ENCODE measurements at regions not wholly inside any gene's neighbourhood (a gene's known extent, or its start where the extent isn't known, plus 50 kb on each side); places are given as distances from the start of the nearest gene placed in this dataset.

DNA sequence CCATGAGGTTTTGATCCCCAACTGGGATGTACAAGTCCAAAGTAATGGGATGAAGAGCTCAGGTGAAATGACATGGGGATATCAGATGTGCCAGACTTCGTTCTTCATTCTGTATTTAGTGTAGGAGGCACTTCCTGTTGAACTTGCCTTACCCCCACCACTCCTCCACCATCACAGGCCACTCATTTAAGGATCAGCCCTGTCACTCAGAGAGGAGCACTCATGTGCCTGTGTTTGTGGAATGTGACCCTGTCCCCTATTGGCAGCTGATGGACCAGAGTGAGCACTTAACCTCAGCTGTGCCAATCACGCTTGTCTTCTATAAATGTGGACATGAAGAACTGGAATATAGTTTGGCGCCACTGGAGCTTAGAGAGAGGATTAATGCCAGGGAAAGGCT lies 91.4 kb upstream of the CTTNBP2NL start:
- H3K4me3 ChIP-seq (ENCODE audit: low read depth, low read length) = no peak overlapping the region
- POLR2A ChIA-PET = no interaction called here
- TF ChIP-seq CTCF (IDR thresholded peaks at IDR 0.05; ENCODE audit: insufficient read depth, low read depth, low read length) = no peak
- no peaks in the 10 kb centered on the region for H3K36me3 ChIP-seq (ENCODE audit: control insufficient read depth, insufficient read depth, low read length)
- peaks cover 3% of the 10 kb centered on the region; the same call in 1 of the 2 replicates for H3K27me3 ChIP-seq (ENCODE audit: control insufficient read depth, insufficient read depth, low read length)
- CTCF ChIA-PET = interaction anchor here (1.6 kb wide), 1 partner anchor 65 kb away, joined by 7 read pairs; no protein-coding TSS in a partner anchor
- DNase-seq (ENCODE audit: low read depth) = no peak

GRCh38 chr1:112307930-112308591 lies 88.0 kb upstream of the CTTNBP2NL start:
- CTCF ChIA-PET = interaction anchor here (0.8 to 2.0 kb wide), 3 partner anchors 10 to 29 kb away, joined by 3 to 5 read pairs (median 4); no protein-coding TSS in a partner anchor
- DNase-seq (ENCODE audit: low read depth) = no peak

GRCh38 chr1:112308716-112309115 lies 87.3 kb upstream of the CTTNBP2NL start:
- ChIA-PET POLR2A (no interaction called here), CTCF (interaction anchor here (0.7 to 2.0 kb wide), 4 partner anchors 9 to 61 kb away, joined by 3 to 5 read pairs (median 3); no protein-coding TSS in a partner anchor)
- no peak for TF ChIP-seq CTCF (IDR thresholded peaks at IDR 0.05; ENCODE audit: insufficient read depth, low read depth, low read length)
- Histone ChIP-seq H3K27me3 (ENCODE audit: control insufficient read depth, insufficient read depth, low read length) (peaks cover 5% of the 10 kb centered on the region), H3K36me3 (ENCODE audit: control insufficient read depth, insufficient read depth, low read length) (no peaks in the 10 kb centered on the region), H3K4me3 (ENCODE audit: low read depth, low read length) (no peak overlapping the region)
- no peak for DNase-seq (ENCODE audit: low read depth)

More at GRCh38 chr1:112307930-112308591, 88.0 kb upstream of the CTTNBP2NL start:
- POLR2A ChIA-PET = no interaction called here
- Histone ChIP-seq H3K27me3 (ENCODE audit: control insufficient read depth, insufficient read depth, low read length) (peaks cover 5% of the 10 kb centered on the region), H3K4me3 (ENCODE audit: low read depth, low read length) (no peak overlapping the region), H3K36me3 (ENCODE audit: control insufficient read depth, insufficient read depth, low read length) (no peaks in the 10 kb centered on the region)
- no peak for TF ChIP-seq CTCF (IDR thresholded peaks at IDR 0.05; ENCODE audit: insufficient read depth, low read depth, low read length)

- ChIA-PET POLR2A (no interaction called here), CTCF (interaction anchor here (0.7 to 1.2 kb wide), 2 partner anchors 11 to 60 kb away, joined by 3 read pairs; no protein-coding TSS in a partner anchor)
- no peak for TF ChIP-seq CTCF (IDR thresholded peaks at IDR 0.05; ENCODE audit: insufficient read depth, low read depth, low read length)
- Histone ChIP-seq H3K36me3 (ENCODE audit: control insufficient read depth, insufficient read depth, low read length) (no peaks in the 10 kb centered on the region), H3K27me3 (ENCODE audit: control insufficient read depth, insufficient read depth, low read length) (peaks cover 5% of the 10 kb centered on the region), H3K4me3 (ENCODE audit: low read depth, low read length) (no peak overlapping the region)
- no peak for DNase-seq (ENCODE audit: low read depth)
Observed at GRCh38 chr1:112309499-112309898, 86.5 kb upstream of the CTTNBP2NL start.

GRCh38 chr1:112312315-112312714 lies 83.7 kb upstream of the CTTNBP2NL start:
- ChIA-PET CTCF (interaction anchor here (0.9 to 1.2 kb wide), 3 partner anchors 13 to 47 kb away, joined by 3 to 5 read pairs (median 4); no protein-coding TSS in a partner anchor), POLR2A (interaction anchor here (0.7 kb wide), 1 partner anchor 1099 kb away, joined by 12 read pairs; no protein-coding TSS in a partner anchor)
- H3K36me3 ChIP-seq (ENCODE audit: control insufficient read depth, insufficient read depth, low read length) = no peaks in the 10 kb centered on the region
- H3K4me3 ChIP-seq (ENCODE audit: low read depth, low read length) = no peak overlapping the region
- peaks cover 5% of the 10 kb centered on the region for H3K27me3 ChIP-seq (ENCODE audit: control insufficient read depth, insufficient read depth, low read length)
- DNase-seq (ENCODE audit: low read depth) = no peak
- no peak for TF ChIP-seq CTCF (IDR thresholded peaks at IDR 0.05; ENCODE audit: insufficient read depth, low read depth, low read length)
